IPS-18c (cell line): ENCODE measurements at regions not wholly inside any gene's neighbourhood (a gene's known extent, or its start where the extent isn't known, plus 50 kb on each side); places are given as distances from the start of the nearest gene placed in this dataset.

Source experiments
- H3K4me3 ChIP-seq: 2 replicates; pipeline ENCODE4 v1.7.0; 2013; ENCODE audit warnings: low read depth, mild to moderate bottlenecking, low read length, moderate library complexity; ENCODE audit not compliant: insufficient read depth
- H3K9me3 ChIP-seq: one replicate; pipeline ENCODE4 v1.6.1; 2013; ENCODE audit warnings: mild to moderate bottlenecking, low read length, moderate library complexity; ENCODE audit not compliant: control insufficient read depth, insufficient read depth

DNA sequence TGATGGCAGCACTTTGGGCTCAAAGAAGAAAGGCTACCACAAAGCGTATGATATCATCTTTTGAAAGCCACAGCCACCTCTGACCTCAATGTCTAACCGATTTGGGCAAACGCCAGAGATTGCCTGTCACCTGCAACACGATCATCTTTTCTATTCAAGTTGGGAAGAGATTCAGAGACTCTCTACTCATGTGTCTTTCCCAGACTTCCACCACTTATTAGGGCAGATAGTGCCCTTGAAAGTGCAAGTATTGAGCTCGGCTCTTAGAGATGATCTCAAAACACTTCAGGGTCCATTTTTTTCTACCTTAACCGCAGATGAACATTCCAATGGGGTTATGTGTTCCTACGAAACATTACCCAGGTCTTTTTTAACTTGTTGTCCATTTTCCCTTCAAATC lies 213.7 kb downstream of the DRD1 start:
- H3K4me3 ChIP-seq, result no peak overlapping the region
- H3K9me3 ChIP-seq, result no peaks in the 10 kb centered on the region

DNA sequence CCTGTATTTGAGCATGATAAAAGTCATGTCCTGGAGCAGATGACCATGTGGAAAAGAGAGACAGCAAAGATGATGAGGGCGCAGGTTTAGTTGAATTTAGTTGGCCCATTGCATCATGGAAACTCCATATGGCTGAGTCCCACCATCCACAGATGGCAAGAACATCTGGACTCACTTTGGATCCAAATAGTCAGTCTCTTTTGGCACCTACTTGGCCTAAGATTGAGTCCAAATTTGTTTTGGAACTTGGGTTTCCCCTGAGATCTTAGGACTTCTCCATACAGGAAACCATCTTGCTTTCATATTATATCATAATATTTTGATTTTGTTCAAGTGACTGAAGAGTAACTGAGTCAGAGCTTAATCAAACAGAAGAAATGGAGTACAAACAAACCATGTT lies 217.5 kb downstream of the DRD1 start:
- H3K9me3 ChIP-seq, result no peaks in the 10 kb centered on the region
- no peak overlapping the region for H3K4me3 ChIP-seq

DNA sequence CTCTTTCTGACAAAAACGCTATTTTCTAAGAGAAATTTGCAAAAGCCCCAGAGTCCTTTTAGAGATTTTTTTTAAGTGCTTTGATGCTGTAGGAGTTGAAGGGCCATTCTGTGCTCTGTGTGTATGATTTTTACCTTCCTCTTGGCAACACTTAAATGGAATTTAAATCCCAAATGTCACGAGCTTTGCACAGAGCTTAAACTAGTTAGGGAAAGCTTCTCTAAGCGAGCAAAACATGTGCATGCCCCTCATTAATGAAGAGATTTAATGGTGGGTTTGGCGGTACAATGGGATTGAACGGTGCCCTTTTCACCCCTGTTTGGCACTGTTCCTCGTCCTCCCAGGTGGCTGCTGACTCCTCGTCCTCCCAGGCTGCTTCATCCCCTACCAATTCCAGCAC lies 220.7 kb downstream of the DRD1 start:
- Histone ChIP-seq H3K9me3 (no peaks in the 10 kb centered on the region), H3K4me3 (no peak overlapping the region)

DNA sequence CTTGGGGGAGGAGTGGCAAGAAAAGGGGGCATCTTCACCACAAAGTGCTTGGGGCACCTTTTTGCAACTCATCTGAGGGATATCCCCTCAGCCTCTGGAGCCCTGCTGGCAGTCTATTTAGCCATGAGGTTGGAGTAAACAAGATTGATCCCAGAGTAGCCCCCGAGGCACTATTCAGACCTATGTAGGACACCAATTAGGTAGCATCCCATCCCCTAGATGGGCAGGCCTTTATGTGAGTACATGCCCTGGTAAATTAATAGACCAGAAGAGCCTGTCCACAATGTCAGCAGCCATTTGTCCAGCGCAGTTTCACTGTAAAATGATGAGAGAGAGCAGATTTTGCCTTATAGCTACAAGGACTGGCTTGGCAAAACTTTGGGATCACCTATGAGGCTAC lies 221.4 kb downstream of the DRD1 start:
- H3K9me3 ChIP-seq, result no peaks in the 10 kb centered on the region
- H3K4me3 ChIP-seq, result no peak overlapping the region

DNA sequence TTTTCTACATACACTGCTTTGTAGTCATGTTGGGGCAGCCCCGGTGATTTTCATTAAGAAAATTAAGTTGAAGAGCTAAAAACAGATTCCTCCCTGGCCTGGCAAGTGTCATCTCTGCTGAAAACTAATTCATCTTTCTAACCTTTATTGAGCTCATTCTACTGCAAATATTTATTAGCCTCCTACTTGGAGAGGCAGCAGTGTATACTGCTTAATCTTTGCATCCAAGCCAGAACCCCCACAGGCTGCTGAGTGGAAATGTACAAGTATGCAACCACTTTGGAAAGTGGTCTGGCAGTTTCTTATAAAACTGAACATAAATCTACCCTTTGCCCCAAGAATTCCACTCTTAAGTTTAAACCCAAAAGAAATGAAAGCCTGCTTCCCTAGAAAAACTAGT lies 223.4 kb downstream of the DRD1 start:
- no peak overlapping the region for H3K4me3 ChIP-seq

DNA sequence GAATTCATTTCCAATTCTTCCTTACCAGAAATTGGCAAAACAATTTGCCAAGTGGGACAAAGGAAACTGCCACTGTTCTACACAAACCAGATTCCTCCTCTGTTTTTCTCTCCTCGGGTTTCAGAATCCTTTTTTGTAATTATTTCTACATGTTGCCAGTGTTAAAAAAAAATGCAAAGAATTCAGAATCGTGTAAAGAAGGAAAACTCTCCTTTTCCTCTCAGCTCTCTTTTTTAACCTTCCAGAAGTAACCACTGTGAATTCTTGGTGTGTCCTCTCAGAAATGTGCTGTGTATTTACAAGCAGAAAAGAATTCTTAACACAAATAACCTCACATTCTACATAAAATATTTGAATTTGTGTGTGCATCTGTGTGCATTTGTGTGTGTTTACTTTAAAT lies 224.6 kb downstream of the DRD1 start:
- no peak overlapping the region for H3K4me3 ChIP-seq
- H3K9me3 ChIP-seq, result no peaks in the 10 kb centered on the region

More for the DNA sequence above, 223.4 kb downstream of the DRD1 start:
- H3K9me3 ChIP-seq, result no peaks in the 10 kb centered on the region

DNA sequence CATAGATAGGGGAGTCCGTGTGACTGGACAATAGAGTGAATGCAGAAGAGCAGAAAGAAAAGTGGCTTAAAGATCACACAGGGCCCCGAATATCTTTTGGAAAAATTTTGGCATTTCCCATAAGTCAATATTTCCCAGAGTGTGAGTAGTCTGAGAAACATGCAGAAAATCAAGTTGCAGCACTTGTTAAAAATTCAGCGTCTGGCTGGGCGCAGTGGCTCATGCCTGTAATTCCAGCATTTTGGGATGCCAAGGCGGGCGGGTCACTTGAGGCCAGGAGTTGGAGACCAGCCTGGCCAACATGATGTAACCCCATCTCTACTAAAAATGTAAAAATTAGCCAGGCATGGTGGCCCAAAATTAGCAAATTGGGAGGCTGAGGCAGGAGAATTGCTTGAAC lies 227.0 kb downstream of the DRD1 start:
- Histone ChIP-seq H3K9me3 (no peaks in the 10 kb centered on the region), H3K4me3 (no peak overlapping the region)

DNA sequence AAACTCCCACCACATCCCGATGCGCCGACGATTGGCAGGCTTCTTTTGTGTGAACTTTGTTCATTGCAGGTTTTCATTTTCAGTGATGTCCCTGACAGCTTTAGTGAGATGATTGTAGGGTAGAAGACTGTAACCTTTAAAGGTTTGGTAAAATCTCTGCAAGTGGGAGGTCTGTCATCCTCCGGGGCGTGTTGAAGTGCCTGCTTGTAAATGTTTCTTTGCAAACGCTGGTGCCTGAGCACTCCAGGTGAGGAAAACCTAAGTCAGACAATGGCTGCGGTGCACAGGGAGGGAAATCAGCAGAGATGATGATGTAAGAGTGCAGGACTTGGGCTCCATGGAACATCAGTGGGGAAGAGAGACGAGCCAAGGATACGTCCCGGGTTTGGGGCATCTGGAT lies 228.1 kb downstream of the DRD1 start:
- H3K9me3 ChIP-seq, result no peaks in the 10 kb centered on the region
- H3K4me3 ChIP-seq, result no peak overlapping the region

DNA sequence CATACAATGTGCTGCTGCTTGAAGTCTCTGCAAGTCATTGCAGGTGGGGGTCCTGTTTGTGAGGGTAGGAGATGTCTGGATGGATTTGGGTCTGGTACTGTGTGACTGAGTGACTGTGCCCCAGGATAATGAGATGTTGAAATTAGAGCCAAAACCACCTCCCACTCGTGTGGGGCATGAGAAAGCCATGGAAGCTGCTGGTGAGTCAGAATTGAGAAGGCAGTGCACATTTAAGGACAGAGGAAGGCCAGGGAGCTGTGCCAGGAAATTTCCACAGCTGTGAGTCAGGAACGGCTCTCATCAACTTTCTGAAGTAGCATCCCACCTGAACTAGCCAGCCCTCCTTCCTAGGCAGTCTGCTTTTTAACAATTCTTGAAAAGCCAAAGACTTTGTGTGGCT lies 229.8 kb downstream of the DRD1 start:
- Histone ChIP-seq H3K9me3 (no peaks in the 10 kb centered on the region), H3K4me3 (no peak overlapping the region)

DNA sequence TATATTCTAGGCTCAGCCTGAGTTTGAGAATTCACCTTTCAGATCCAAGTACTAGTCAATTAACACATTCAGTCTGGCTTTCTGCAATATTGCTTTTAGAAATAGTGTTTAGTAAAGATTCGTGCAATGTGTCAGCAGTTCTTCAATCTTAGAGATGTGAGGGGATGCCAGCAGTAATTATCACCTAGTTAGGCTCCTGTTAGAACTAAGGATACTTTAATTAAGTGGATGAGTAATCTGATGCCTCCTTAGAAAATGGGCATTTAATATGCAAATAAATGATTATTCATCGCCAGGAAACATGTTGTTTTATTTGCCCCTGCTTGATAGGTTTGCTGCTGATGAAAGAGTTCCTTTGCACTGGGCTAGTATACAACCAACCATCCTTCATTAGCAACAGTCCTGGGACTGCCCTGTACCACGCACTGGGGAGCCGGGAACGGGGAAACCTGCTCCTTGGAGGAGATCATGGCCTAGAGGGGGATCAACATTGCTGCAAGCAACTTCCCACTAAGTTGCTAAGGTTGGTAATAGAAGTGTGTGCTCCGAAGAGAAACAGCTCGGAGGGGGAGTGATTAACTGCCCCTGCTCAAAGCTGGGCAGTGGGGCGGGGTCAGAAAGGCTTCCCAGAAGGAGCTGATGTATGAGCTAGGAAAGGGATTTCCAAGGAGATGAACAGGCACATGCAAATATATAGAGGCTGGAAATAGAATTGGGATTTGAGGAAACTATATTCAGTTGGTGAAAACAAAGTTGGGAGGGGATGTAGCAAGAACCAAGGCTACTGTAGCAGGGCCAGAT lies 231.8 kb downstream of the DRD1 start:
- Histone ChIP-seq H3K4me3 (no peak overlapping the region), H3K9me3 (no peaks in the 10 kb centered on the region)

DNA sequence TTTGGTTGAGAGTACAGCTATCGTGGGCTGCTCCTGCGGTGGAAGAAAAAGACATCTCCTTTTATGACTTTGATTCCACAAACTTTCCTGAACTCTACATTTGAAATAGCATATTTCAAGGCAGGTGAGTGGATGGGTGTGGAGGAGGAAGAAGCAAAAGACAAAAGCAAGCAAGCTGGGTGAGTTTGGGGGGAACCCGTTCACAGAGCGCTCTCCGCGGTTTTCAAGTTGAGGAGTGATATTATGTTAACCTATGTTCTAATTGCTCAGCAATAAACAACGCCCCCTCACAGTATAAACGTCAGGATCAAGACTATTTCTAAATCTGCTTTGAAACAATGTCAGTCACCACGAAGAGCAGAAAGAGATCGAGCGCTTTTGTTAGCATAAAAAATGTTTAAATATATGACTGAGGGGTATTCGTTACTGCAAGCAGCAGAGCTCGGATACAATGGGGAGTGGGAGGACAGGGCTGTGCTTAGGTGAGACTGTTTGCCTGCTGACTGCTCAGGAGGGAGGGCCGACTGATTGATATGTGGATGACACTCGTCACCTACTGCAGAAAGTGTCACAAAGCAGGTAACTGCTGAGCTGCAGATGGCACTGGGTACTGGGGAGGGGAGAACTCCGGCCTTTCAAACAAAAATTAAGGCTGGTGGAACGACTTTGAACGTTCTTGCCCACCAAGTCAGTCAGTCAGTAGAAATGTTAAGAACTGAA lies 236.5 kb downstream of the DRD1 start:
- Histone ChIP-seq H3K9me3 (no peaks in the 10 kb centered on the region), H3K4me3 (no peak overlapping the region)

DNA sequence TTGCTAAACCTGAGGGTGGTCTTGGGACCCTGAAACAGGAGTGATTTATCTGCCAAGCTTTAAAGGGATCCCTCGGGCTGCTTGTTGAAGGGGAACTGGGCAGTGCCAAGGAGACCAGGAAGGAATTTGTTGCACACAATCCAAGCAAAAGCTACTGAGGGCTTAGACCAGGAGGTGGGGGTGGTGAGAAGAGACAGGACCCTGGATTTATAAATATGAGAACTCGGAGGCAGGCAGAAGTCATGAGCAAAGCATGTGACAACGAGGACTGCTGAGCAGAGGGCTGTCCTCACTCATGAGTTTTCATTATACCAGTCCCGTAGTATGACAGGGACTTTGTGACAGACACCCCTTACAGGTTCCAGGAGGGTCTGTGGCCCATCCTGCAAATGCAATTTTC lies 237.3 kb downstream of the DRD1 start:
- no peak overlapping the region for H3K4me3 ChIP-seq
- no peaks in the 10 kb centered on the region for H3K9me3 ChIP-seq

DNA sequence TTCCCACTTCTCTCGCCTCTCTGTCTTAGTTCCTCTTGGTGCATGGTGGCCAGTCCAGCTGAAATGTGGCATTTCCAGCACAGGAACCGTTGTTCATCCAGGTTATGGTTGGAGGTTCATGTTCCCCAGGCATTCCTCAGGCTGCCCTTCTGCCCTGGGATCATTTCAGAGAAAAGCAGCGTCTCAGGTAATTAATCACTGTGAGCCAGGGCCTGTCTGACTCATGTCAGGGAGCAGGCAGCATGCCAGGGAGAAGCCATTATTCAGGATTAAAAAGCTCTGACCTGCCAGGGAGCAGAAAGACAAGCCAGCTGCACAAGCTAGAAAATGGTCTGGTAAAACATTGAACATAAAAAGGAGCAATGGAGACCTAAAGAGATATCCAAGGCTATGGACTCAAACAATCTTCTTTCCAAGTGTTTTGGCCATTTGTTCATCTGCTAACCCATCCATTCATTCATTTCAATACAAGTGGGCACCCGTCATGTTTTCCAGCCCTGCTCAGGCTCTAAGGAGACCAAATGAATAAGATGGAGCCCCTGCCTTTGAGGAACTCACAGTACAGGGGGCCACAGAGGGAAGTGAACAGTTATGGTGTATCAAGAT lies 241.4 kb downstream of the DRD1 start:
- Histone ChIP-seq H3K9me3 (no peaks in the 10 kb centered on the region), H3K4me3 (no peak overlapping the region)

DNA sequence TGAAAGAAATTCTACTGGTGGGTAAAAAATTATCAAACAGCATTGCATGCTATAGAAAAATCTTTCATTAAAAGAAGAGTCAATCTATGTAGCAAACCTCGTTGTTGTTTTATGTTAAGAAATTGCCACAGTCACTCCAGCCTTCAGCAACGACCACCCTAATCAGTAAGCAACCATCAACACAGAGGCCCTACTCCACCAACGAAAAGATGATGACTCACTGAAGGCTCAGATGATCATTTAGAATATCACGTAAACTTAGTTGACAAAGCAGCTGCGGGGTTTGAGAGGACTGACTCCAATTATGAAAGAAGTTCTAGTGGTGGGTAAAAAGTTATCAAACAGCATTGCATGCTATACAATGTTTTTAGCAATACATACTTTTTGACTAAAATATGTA lies 242.6 kb downstream of the DRD1 start:
- Histone ChIP-seq H3K4me3 (no peak overlapping the region), H3K9me3 (no peaks in the 10 kb centered on the region)

DNA sequence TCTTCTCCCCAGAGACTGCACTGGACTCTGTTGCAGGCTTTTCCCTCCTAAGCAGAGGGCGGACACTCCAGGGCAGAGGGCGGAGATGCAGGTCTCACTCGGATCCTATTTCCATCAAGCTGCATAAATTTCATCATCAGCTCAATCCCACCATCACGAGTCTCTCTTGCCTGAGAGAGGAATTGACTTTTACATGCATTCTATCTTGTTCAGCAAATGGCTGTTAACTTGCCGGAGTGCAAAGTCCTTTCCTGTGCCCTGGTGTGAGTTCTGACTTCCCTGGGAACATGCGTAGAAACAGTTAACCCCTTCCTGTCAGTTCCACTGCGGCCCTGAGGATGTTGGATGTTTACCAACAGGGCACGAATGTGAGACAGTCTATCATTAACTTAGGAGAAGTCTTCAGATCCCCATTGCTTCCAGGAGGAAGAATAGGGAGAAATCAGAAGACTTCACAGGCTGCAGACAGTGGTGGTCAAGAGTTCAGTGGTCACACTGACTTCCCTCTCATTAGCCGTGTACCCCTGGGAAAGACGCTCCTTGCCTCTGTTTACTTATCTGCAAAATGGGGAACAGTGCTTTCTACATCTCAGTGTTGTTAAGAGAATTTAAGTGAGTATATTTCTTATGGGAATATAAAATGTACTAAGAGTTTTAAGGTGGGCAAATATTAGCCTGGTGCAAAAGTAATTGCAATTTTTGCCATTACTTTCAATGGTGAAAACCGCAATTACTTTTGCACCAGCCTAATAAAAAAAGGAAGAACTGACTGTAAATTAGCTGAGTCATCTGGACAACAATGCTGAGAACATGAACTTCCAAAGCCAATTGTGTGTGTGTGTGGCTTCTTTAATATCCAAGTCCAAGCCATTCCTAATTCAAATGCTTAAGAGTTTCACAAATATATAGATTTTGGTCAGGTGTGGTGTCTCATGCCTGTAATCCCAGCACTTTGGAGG lies 248.0 kb downstream of the DRD1 start:
- H3K9me3 ChIP-seq, result peaks cover 4% of the 10 kb centered on the region
- no peak overlapping the region for H3K4me3 ChIP-seq

DNA sequence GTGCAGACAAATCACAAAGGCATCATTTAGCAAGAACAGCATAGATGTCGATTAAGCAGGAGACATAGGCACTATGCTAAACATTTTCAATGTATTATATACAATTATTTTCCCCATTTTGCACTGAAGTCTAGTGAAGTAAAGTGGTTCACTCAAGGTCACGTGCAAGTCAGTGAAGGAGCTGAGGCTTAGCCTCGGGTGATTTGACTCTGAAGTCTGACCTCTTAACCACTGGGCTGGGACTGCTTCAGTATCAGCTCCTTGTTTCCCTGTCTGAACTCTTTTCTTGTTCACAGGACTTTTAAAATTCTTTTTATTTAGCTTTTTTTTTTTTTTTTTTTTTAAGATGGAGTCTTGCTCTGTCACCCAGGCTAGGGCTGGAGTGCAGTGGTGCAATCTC lies 262.7 kb downstream of the DRD1 start:
- H3K9me3 ChIP-seq, result no peaks in the 10 kb centered on the region
- H3K4me3 ChIP-seq, result no peak overlapping the region

DNA sequence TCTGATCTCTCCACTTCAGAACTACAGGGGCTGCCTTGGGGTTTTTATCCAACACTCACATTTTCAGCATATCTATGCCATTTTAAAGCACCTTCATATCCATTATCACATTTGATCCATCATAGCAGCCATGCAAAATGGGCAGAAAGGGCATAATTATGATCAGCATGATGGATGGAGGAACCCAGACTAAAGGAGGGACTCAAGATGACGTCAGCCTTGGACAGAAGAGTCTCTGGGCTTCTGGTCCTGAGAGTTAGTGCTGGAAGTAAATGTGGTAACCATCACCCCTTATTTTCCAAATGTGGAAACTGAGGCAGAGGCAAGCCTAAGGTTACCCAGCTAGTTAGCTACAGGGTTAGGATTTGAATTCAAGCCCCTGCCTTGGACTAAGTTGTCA lies 273.1 kb downstream of the DRD1 start:
- no peaks in the 10 kb centered on the region for H3K9me3 ChIP-seq

More for the DNA sequence above, 273.1 kb downstream of the DRD1 start:
- no peak overlapping the region for H3K4me3 ChIP-seq
